Fibroblast of mammary gland (primary cell): ENCODE measurements at regions not wholly inside any gene's neighbourhood (a gene's known extent, or its start where the extent isn't known, plus 50 kb on each side); places are given as distances from the start of the nearest gene placed in this dataset.
A peak's percentile ranks its signal among the peaks of the same experiment; 100 is the strongest.

Experiments used
- DNase-seq: peaks from one replicate; pipeline ENCODE4 v3.0.0-alpha.2; 2010; ENCODE audit warnings: low read depth
- H3K4me3 ChIP-seq: 2 replicates; pipeline ENCODE4 v1.5.1; 2011; ENCODE audit warnings: low read depth, mild to moderate bottlenecking, low read length, moderate library complexity; ENCODE audit not compliant: control insufficient read depth
- CTCF ChIP-seq: conservative IDR thresholded peaks from 2 replicates; pipeline ENCODE4 v1.5.1; 2011; ENCODE audit warnings: low read depth, low read length, inconsistent platforms; ENCODE audit not compliant: control insufficient read depth, insufficient read depth

- TF ChIP-seq CTCF, result no peak
- H3K4me3 ChIP-seq, result no peak overlapping the region
- DNase-seq, result no peak
Observed at GRCh38 chr15:98425173-98425572, 223.2 kb upstream of the IGF1R start.

DNA sequence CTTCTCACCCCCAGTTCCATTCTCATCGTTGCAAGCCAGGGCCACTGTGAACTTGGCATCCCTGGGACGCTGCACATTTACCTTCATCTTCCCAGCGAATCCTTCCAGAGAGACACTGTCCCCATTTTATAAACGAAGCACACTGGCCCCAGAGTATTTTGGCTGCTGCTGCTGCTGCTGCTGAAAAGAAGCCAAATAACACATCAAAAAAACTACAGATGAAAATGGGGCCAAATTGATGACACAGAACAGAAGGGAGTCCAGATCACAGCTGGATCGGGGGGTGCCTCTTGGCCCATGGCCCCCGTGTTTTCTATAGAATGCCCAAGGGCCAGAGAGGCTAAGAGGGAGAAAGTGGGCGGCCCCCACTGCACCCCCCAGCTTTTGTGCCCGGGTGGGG lies 221.0 kb upstream of the IGF1R start:
- no peak overlapping the region for H3K4me3 ChIP-seq
- no peak for DNase-seq
- TF ChIP-seq CTCF, result no peak

GRCh38 chr15:98428253-98428989 lies 219.9 kb upstream of the IGF1R start:
- DNase-seq, result peak; percentile 73
- peak overlapping the region; percentile 45 for H3K4me3 ChIP-seq
- peak; percentile 45 for TF ChIP-seq CTCF

DNA sequence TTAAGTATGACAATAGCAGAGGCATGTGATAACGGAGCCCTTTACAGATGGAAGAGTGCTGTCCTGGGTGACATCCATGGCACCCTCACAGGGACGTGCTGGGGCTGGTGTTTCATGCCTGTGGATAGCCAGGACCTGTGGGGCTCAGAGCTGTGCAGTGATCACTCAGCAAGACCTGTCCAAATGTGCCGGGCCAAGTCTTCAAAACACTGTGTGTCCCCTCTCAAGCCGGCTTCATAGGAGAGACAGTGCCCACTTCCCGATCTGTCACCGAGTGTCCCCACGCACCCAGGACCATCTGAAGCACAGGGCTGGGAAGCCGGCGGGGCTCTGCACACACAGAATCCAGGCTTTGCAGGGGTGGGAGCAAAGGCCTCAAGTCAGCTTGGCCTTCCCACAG lies 217.2 kb upstream of the IGF1R start:
- no peak for DNase-seq
- no peak for TF ChIP-seq CTCF
- H3K4me3 ChIP-seq, result no peak overlapping the region

DNA sequence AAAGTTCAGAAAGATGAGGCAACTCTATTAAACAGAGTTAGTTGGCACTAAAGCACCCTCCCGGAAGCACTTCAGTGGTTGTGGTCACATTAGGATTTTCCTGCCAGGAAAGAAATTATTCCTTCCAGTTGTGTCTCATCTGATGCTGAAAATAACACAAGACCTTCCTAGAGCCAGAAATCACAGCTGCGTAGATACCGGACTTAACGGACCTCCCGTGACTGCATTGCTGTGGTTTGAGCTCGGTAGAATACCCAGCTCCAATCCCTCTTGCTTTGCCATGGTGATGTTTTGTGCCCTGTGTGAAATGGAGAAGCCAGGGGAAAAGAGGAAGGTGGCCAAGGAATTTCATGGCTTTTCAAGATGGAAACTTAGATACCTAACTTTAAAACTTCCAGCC lies 215.0 kb upstream of the IGF1R start:
- DNase-seq, result peak; percentile 10
- no peak for TF ChIP-seq CTCF
- no peak overlapping the region for H3K4me3 ChIP-seq

DNA sequence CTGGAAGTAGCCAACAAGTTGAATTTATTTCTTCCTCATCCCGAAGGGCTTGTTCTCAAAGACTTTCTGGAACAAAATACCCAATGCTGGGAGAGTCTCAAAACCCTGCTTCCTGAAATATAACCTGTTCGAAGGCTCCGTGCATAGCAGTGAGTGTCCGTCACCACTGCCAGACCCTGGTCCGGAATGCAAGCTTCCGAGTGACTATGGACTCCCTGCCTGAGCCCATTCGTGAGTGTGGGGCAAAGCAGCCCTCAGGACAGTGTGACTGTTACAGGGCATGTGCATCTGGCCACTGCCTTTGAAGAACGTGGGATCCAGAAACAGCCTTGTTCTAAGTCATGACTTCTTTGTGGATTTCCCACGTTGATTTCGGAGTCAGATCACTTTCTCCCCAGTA lies 214.5 kb upstream of the IGF1R start:
- TF ChIP-seq CTCF, result no peak
- H3K4me3 ChIP-seq, result no peak overlapping the region
- DNase-seq, result no peak

- DNase-seq, result no peak
- no peak for TF ChIP-seq CTCF
- no peak overlapping the region for H3K4me3 ChIP-seq
Observed at GRCh38 chr15:98437752-98438151, 210.6 kb upstream of the IGF1R start.
